HG02981 (cell line): ENCODE measurements at regions not wholly inside any gene's neighbourhood (a gene's known extent, or its start where the extent isn't known, plus 50 kb on each side); places are given as distances from the start of the nearest gene placed in this dataset.

Source experiments
- ATAC-seq: cut with Tn5 transposase; IDR thresholded peaks from one replicate; pipeline ENCODE4 v1.9.1; 2021; ENCODE audit warnings: mild to moderate bottlenecking, moderate library complexity; ENCODE audit not compliant: unreplicated experiment

DNA sequence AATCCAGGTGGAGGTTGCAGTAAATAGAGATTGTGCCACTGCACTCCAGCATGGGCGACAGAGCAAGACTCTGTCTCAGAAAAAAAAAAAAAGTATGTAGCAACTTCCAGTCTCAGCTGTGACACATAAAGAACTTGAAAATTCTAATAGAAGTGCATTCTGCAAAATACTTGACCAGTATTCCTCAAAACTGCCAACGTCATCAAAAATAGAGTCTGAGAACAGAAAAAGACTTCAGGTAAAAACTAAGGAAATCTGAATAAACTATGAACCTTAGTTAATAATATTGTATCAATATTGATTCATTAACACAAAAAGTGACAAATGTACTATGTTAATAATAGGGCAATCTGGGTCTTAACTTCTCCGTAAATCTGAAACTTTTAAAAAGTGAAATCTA, 76.7 kb upstream of the WDR75 start:
- no peak for ATAC-seq

DNA sequence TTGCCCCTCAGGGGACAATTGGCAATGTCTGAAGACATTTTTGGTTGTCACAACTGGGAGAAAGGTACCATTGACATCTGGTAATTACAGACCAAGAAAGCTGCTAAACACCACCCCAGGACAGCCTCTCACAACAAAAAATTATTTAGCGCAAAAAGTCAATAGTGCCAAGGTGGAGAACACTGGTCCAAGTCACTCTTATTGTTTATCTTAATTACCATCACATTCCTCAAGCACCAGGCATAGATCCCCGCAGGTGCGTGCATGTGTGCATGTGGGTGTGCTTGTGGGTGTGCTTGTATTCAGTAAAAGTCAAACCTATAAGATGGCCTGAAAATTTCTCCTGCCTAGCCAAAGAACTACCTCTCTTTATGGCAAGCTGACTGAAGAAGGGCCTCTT, 74.9 kb upstream of the WDR75 start:
- no peak for ATAC-seq

DNA sequence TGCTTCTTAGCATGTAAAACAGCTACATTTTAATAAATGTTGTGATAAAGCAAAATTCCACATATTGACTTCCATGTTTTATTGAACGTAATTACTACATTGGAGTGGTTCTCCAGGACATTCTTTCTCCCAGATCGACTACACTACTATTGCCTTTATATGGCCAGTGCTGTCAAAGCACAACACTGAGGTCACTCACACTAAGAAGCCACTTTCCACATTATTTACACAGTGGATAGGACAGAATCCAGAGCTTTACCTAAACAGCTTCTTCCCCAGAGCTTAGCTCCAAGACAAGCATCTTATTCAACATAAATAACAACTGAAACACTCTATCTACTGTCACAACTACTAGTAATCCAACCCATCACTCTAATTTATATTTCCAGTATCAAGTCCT, 73.9 kb upstream of the WDR75 start:
- ATAC-seq: no peak

DNA sequence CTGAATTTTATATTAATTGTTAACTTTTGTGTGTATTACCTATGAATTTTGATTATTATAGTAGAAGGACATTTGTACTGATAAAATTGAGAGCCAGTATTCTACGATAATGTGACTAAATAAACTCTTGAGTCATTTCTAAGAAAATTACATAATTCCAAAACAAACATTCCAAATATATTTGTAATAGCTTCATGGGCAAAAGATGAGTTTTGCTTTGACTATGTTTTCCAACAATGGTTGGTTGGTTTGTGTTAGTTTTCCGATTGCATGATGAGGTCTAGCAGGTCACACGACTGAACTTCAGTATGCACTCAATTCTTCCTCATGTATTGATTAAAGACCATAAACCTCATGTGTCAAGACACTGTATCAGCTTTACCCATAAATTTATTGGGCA, 71.7 kb upstream of the WDR75 start:
- ATAC-seq: no peak

DNA sequence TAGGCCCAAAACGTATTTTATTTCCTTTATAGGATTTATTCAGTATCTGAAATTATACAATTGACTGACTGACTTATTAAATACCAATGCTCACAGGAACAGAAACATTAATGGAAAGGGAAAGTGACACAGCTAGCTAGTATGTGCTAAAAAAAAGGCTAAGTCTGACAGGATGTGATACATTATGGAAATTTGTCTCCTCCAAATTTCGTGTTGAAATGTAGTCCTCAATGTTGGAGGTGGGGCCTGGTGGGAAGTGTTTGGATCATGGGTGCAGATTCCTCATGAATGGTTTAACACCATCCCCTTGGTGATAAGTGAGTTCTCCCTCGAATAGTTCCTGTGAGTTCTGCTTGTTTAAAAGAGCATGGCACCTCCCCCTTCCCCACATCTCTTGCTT, 70.6 kb upstream of the WDR75 start:
- no peak for ATAC-seq

DNA sequence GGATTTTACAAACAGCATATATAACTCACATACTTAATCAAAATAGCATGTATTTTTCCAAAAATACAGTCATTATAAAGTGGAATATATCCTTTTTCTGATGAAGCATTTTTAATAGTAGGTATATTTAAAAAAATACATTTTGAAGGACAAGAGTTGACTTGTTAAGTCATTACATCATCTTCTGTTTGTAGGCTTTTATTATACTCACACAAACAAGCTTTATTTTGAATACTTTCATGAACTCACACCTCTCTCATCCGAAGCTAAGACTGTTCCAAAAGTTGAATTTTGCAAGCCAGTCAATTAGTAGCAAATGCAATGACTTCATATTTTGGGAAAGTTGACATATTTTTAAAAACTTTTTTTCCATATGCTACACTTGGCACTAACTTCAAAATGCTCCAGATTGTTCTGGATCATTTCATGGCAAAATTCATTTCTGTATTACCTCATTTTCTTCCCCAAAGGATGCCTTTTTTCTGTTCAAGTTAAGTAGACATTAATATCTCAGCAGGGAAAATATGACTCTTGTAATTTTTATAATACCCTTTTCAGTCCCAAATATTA, 68.5 kb upstream of the WDR75 start:
- no peak for ATAC-seq

DNA sequence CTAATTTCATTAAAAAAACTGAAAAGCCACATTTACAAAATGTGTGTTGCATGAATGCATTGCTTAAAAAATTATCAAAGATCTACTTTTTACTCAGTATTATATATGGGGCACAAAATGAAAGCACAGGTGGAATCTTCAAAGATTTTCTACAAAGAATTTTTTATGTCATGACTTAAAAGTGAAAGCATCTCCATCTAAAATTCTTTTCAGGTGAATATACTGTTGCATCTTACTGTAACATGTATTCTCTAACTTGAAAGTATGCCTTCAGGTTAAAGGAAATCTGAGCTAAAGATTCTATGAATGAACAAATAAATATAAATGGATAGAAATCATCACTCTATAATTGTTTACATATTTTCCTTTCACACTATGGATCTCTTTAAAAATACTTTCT, 66.8 kb upstream of the WDR75 start:
- ATAC-seq: no peak

DNA sequence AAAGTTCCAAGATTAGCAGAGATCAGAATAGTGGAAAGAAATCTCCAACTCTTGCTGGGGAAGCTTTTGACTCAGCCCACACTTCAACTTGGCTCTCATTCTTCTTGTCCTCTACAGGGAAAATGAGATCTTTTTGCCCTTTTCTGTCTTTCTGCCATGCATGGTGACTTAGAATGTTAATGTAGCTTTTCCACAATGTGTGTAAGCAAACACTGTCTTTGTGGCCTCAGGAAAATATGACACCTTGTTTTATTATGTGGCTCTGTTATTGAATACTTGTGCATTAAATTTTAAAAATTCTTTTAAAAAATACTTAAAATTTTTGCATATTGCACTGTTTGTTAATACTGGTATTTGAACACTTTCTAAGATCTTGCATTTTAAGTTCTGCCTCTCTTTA, 65.4 kb upstream of the WDR75 start:
- ATAC-seq: no peak

DNA sequence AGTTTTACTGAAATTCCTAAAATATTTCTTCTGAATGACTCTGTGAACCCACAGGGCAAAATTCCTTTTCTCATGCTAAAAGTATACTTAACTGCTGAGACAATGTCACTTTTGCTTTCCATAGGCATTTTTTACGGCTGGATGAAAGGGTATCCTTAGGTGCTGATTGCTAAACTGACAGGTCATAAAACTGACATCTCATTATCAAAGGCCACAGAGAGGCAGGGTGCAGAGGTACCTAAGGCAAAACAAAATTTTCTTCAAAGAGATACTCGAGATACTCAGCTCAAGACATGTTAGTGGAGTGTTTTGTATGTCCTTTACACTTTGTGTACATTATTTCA, 62.0 kb upstream of the WDR75 start:
- ATAC-seq: no peak

DNA sequence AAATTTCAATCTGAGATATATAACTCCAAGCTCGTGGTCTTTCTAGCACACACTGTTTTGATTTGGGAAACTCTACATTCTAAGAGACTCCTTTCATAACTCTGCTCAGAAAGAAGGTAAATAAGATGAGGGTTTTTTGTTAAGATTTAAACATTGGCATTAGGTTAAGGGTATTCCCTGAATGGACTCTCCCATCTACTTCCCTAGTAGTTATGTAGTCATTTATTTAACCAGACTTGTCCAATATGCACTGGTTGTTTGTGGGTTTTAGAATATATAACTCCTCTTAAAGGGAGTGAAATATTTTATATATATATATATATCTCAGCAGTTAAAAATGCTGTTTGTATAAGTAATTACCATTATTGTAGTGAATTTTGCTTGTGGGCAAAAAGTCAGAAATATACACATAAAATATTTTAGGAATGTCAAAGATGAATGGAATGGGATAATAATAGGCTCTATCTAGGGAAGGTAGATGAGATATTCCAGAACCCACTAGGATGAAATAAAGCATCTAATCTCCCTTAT, 61.5 kb upstream of the WDR75 start:
- no peak for ATAC-seq

DNA sequence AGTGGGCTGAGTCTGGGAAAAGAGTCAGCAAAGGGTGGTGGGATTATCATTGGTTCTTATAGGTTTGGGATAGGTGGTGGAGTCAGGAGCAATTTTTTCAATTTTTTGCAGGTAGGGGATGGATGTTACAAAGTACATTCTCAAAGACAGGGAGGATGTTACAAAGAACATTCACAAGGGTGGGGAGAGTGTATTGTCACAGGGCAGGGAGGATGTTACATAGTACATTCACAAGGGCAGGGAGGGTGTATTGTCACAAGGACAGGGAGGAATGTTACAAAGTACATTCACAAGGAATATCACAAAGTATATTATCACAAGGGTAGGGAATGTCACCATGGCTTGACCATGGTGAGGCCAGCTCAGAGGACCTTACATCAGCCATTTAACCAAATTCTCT, 58.6 kb upstream of the WDR75 start:
- ATAC-seq: no peak

DNA sequence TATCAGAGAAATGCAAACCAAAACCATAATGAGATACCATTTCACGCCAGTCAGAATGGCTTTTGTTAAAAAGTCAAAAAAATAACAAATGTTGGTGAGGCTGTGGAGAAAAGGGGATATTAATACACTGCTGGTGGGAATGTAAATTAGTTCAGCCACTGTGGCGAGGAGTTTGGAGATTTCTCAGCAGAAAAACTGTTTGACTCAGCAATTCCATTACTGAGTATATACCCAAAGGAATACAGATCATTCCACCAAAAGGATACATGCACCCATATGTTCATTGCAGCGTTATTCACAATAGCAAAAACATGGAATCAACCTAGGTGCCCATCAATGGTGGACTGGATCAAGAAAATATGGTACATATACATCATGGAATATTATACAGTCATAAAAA, 54.5 kb upstream of the WDR75 start:
- no peak for ATAC-seq

DNA sequence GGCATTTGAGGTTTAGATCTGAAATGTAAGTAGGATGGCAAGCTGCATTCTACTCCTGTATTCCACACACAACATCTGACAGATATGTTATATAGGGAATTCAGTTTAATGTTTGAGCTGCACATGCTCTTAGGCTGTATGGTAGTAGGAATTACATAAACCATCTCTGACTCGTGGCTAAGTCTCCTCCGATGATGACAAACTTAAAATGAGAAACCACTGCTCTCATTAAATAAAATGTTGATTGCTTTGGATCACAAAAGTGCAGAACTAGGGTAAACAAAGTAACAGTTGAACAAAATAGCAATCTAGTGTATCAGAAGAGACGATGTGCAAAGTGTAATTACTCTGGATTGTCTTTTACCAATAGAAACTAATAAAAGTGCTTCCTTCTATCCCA, 50.1 kb upstream of the WDR75 start:
- ATAC-seq: no peak
